GM18951 (cell line): ENCODE measurements at regions not wholly inside any gene's neighbourhood (a gene's known extent, or its start where the extent isn't known, plus 50 kb on each side); places are given as distances from the start of the nearest gene placed in this dataset.

ENCODE experiments used
- POLR2A ChIP-seq: IDR thresholded peaks from 4 replicates; pipeline ENCODE4 v1.6.1; 2011; ENCODE audit warnings: mild to moderate bottlenecking; ENCODE audit not compliant: insufficient read length, insufficient read depth; ENCODE audit errors: extremely low read depth
- in situ Hi-C: fragments of 300-500 bp; cut with MboI; formaldehyde crosslinking; loops from one replicate; pipeline ENCODE4 v1.12.0; 2022; ENCODE audit warnings: low sequenced_read_pairs, mixed read lengths, inconsistent platforms; ENCODE audit not compliant: unreplicated experiment

DNA sequence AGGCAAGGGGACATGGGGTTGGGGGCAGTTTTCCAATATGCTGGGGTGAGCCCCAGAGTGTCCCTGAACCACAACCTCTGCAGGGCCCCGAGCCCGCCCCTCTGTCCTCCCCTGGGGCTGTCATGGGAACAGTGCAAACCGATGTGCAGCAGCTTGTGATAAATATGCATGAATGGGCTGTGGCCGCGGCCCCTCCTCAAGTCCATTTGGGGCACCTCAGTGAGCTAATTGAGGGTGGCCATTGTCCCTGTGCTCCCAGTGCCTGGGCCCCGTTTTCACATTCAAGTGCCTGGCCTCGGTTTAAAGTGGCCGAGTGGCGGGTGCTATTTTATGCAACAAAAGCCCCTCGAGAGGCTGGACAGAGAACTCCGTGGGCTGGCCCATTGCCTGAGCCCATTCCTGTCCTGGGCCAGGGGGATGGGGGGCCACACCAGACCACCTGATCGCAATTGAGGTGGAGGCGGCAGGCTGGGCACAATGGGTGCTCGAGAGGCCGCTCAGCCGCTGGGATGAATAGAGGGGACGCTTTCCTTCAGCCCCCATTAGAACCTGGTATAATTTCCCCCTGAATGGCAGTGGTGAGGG is 193.7 kb downstream of the FOXD2 start:
- TF ChIP-seq POLR2A = no peak
- in situ Hi-C loops = no loop called here

DNA sequence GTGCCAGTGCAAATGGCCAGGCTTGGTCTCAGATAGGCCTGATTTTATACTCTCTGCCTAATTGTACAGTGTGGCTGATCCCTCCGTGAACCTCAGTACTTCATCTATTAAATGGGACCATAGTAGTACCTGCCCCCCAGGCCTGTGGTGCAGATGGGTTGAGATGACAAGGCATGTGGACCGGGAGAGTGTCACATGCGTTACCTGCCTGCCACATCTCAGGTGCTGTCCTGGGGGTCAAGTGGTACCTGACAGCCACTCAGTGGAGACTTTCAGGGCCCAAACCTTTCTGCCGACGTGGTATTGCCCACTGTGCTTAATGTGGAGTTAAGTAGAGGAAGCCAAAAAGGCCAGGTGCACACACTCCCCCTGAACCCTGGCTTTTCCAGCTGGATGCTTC is 197.3 kb downstream of the FOXD2 start:
- TF ChIP-seq POLR2A = no peak
- in situ Hi-C loops = no loop called here

DNA sequence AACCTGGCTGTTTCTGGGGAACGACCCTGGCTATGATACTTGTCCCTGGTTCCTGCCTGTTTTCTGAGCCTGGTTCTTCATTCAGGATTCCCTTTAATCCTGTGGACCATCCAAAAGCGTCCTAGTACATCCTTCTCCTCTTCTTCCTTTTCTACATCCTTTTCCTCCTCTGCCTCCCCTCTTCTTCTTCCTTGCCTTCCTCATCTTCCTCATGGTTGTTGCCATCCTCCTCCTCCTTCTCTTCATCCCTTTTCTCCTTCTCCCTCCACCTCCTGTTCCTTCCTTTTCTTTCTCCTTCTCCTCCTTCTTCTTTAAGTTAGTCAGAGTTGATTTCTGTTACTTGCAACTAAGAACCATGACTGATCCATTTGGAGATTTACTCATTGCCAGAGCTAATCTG is 197.8 kb downstream of the FOXD2 start:
- in situ Hi-C loops = no loop called here
- TF ChIP-seq POLR2A = no peak

DNA sequence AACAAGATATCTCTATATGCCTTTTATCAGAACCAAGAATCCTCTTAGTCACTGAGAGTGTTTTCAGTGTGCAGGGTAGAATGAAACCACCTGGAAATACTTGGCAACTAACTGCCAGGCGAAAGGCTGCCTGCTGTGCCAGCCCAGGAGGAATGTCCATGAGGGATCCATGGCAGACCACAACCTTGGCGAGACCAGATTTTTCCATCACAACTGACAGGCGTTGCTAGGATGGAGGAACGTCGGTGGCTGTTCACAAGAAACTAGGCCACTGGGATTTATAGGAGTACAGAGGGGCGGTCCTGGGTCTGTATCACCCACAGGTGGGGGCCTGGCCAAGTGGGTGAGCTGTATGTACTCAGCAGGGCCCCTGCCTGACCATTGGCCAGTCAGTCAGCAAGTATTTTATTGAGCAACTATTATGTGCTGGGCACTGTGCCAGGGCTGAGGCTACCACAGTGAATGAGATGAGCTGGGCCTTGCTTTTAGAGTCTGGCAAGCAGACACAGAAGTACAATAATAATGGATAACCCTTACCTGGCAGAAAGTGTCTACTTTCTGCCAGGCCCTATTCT is 199.4 kb downstream of the FOXD2 start:
- no peak for TF ChIP-seq POLR2A
- in situ Hi-C loops = no loop called here

DNA sequence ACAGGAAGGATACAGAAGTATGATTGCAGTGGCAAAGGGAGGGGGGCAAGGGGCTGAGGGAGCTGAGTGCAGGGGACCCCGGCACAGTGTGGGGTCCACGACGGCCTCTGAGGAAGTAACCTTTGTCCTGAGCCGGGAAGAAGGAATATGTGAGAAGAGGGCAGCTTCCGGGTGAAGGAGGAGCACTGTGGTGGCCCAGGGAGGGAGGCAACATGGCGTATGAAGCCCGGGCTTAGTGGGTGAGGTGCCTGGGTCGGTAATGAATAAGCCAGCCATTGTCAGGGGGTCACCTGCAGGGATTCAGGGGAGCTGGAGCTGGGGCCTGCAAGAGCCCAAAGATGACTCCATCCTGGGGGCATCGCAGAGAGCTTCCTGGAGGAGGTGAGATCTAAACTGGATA is 200.4 kb downstream of the FOXD2 start:
- TF ChIP-seq POLR2A = no peak
- in situ Hi-C loops = no loop called here

DNA sequence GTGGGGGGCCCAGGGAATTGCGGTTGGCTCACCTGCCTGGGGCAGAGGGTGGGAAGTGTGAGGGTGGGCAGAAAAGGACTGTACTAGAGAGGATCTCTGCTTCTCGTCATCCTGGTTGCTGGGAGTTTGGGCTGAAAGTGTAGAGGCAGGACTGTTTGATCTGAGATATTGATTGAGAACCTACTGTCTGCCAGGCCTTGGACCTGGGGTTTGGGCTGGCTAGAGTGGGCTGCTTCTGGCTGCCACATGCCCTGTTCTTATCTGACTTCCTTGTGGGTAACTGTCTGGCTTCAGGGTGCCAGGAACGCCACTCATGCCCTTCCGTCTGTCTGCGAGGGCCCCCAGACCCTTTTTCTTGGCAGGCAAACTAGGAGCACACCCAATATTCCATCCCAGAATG is 200.9 kb downstream of the FOXD2 start:
- TF ChIP-seq POLR2A = no peak
- in situ Hi-C loops = no loop called here

DNA sequence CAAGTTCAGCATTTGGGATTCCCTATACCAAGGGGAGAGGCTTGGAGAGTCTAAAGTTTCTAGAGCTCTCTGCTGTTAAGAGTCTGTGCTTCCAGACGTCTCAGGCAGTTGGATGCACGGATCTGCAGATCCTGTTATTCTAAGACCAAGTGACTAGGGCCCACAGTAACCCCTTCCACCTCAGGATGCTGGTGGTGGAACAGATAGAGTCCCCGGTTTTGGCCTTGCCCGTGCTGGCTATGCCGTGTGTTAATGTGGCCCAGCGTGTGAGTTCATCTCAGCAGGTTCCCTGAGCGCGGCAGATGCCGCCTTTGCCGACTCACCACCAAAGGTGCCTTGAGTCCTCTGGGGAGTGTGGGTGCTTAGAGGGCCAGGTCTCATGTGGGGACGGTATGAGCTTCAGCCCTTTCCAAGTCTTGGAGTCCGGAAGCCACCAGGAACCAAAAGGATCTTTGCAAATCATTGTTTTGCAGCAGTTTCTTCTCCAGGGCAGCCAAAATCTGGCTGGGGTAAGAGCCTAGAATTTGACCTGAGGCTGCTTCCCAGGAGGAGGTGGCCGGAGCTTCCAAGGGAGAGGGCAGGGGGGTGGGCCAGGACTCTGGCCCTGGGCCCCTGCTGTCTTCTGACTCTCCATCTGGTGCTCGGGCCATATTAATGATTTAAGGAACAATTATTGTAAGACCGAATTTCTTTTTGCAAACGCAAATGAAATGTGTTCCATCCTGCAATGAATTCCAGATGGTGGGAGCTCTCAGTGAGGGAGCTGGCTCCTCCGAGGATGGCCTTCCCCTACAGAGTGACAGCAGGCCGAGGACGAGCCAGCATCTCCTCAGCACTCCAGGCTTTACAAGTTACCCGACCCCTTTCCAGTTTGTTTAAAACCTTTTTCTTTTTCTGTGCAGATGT is 205.7 kb downstream of the FOXD2 start:
- in situ Hi-C loops = no loop called here
- no peak for TF ChIP-seq POLR2A

DNA sequence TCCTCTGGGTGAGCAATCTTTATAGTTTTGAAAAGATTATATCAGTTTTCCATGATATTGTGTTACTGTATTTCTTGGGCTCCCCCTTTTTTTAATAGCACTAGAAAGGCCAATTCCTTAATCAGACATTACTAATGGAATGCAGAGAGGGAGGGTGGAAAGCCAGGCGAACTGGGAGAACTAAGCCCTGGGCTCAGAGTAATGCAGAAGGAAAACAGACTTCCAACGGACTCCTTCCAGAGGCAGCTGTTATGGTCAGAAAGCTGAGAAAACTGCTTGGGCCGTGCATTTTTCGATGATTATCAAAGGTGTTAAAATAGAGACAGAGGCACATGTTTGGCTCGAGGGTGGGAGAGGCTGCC is 206.3 kb downstream of the FOXD2 start:
- TF ChIP-seq POLR2A = no peak
- in situ Hi-C loops = no loop called here

DNA sequence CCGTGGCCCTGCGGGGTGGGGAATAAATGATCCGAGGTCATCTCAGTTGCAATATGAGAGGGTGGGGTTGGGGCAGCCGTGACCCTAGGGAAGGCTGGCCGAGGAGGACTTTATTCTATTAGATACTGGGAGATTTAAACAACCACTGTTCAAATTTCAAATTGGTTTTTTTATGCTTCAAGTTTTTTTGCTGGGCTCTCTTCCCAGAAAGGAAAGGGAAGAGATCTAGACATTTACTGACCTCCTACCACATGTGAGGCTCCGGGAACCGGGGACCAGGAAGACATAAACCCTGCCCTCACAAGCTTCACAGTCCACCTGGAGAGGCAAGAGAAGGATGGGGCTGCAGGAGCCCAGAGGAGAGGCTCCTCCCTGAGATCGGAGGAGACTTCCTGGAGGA is 207.3 kb downstream of the FOXD2 start:
- no peak for TF ChIP-seq POLR2A
- in situ Hi-C loops = no loop called here

DNA sequence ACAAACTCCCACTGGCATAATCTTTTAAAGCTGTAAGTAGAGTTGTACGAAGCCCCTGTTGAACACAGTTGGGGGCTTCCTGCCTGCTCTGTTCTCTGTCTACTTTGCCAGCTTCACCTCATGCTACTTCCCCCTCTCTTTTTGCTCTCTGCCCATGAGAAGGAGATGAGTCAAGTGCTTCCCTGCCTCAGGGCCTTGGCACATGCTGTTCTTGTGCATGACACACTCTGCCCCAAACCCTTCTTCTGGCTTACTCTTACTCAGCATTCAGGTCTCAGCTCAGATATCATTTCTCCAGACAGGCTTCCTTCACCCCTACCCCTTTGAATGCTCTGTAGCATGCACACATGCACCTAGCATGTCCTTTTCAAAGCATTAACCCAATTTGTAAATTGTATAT is 208.8 kb downstream of the FOXD2 start:
- TF ChIP-seq POLR2A = no peak
- in situ Hi-C loops = no loop called here

DNA sequence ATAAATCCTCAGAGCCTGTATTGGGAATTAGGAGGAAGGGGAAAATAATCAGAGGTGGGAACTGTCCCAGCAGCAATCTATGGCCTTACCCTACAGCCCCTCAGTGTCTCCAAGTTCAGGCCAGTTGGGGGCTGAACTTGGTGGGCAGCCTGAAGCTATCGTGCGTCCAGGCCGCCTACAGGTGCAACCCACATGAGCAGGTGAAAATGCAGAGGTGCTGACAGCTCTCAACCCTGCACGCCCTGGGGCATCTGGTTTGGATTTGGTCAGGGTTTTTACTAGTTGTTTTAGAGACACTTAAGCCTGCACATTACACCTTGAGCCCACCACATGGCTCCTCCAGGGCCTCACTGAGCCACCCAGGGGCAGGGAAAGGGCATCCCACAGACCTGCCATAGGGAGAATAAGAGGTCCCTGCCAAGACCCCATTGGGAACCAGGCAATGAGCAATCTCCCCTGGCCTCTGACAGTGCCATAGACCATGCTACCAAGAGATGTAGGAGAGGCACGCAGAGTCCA is 209.5 kb downstream of the FOXD2 start:
- in situ Hi-C loops = no loop called here
- no peak for TF ChIP-seq POLR2A

DNA sequence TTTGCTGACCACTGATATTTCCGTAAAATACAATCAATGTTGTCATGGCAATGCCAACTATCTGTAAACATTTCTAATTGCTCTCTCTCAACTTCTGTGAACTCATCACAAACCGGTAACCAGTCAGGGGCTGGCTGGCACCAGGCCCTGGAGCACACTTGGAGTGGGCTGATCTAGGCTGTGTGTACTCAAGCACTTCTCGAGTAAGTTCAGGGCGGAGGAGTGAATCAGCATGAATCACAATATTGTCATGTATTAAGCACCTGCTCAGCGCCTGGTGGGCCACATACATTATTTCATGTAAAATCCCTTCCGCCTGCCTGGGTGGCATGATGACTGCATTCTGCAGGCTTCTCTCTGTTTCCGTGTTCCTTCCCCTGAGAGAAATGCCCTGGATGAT is 212.4 kb downstream of the FOXD2 start:
- TF ChIP-seq POLR2A = no peak
- in situ Hi-C loops = no loop called here

DNA sequence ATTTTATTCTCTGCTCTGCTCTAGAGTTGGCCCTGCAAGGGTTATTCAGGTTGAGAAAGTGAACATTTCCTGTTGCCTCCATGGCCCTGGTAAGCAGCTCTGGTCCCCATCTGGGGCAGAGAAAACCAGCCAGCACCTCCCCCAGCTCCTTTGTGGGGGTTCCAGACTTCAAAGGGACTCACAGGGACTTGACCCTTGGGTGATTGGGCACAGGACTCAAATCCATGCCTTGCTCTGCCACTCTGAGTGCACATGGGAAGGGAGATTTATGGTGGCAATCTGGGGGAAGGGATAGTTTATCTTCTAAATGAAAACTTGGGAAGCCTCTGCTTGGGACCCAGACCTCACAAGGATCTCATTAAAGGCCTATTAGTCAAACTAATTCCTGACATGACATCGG is 212.8 kb downstream of the FOXD2 start:
- in situ Hi-C loops = no loop called here
- no peak for TF ChIP-seq POLR2A
